ENCODE measurements at regions not wholly inside any gene's neighbourhood (a gene's known extent, or its start where the extent isn't known, plus 50 kb on each side); places are given as distances from the start of the nearest gene placed in this dataset.

DNA sequence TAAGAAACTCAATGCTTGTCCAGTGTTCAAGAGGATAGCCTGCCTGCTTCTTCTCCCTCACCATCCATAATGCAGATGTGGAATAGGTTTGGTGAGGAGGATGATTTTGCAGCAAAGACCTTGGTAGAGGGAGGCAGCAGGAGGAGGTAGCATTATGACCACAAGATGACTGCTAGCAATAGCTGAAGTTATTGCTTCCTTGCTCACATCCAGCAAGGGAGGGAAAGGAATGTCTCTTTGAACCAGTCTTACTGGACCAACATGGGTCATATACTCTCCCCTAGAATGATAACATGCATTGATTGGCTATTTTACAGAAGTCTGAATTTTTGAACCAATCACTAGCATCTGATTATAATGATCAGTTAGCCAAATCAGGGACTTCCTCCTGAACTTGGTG lies 607.6 kb downstream of the EBF1 start:
- H3K27me3 ChIP-seq = no peaks in the 10 kb centered on the region
- H3K4me3 ChIP-seq = no peak overlapping the region
- no peak for ATAC-seq
- no peaks in the 10 kb centered on the region for H3K9me3 ChIP-seq
- TF ChIP-seq, protein P1, sequence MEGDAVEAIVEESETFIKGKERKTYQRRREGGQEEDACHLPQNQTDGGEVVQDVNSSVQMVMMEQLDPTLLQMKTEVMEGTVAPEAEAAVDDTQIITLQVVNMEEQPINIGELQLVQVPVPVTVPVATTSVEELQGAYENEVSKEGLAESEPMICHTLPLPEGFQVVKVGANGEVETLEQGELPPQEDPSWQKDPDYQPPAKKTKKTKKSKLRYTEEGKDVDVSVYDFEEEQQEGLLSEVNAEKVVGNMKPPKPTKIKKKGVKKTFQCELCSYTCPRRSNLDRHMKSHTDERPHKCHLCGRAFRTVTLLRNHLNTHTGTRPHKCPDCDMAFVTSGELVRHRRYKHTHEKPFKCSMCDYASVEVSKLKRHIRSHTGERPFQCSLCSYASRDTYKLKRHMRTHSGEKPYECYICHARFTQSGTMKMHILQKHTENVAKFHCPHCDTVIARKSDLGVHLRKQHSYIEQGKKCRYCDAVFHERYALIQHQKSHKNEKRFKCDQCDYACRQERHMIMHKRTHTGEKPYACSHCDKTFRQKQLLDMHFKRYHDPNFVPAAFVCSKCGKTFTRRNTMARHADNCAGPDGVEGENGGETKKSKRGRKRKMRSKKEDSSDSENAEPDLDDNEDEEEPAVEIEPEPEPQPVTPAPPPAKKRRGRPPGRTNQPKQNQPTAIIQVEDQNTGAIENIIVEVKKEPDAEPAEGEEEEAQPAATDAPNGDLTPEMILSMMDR (IDR thresholded peaks at IDR 0.05) = no peak
- no peak for DNase-seq
- H3K4me1 ChIP-seq = peaks cover 0 to 9% (median 0%) of the 10 kb centered on the region in 4 donors
- H3K36me3 ChIP-seq = no peaks in the 10 kb centered on the region
- H3K27ac ChIP-seq = no peak overlapping the region
- intact Hi-C loops (cut with DNase I) = no loop called here

DNA sequence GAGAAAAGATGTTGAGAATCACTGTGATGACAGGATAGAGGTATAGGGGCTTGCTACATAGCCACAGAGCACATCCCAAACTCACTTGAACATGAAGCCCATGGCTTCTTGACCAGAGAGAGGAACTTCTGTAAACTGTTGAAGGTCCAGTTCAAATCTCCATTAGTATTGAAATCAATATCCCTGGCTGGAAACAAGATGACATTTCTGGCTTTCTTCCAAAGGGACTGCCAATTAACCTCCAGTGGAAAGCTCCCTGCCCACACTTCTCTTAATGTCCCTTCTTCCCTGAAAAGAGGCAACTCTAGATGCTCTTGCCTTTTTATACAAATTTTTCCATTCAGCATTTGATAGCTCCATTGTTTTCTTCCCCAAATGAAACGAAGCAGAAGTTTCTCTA lies 612.1 kb downstream of the EBF1 start:
- 38% methylated on average over 1 of the region's 1 CpG for WGBS (ENCODE audit: insufficient coverage, low coverage, low lambda C conversion rate, missing lambda C conversion rate)
- Histone ChIP-seq H3K4me3 (no peak overlapping the region), H3K9me3 (no peaks in the 10 kb centered on the region), H3K27me3 (no peaks in the 10 kb centered on the region), H3K4me1 (peaks cover 0 to 9% (median 0%) of the 10 kb centered on the region in 4 donors), H3K36me3 (no peaks in the 10 kb centered on the region), H3K27ac (no peak overlapping the region)
- ATAC-seq (peak in 3 of 4 donors; percentile 27 to 65 (median 63)), DNase-seq (no peak)
- intact Hi-C loops (cut with DNase I) = no loop called here
- TF ChIP-seq, protein P1 (IDR thresholded peaks at IDR 0.05) = no peak
- TF ChIP-seq POLR2A (IDR thresholded peaks at IDR 0.05) = no peak

DNA sequence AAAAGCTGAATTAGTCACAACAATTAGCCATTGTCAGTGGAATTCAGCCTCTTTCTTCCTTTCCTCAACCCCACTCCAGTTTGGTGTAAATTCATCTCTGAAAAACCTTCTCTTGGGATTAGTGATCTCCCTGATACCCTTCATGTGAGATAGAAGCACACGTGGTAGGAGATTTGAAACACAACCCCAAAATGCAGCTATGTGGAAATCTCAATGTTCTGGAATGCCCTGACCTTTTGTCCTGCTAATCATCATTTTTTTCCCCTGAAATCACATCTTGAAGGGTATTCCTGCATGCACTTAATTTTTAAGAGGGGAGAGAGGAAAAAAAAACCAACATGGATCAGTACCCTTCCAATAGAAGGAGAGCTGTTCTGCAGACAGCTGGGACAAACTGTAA lies 612.6 kb downstream of the EBF1 start:
- no peak overlapping the region for H3K27ac ChIP-seq
- ATAC-seq = no peak
- H3K9me3 ChIP-seq = no peaks in the 10 kb centered on the region
- H3K4me3 ChIP-seq = no peak overlapping the region
- TF ChIP-seq, protein P1 (IDR thresholded peaks at IDR 0.05) = no peak
- no peak for TF ChIP-seq POLR2A (IDR thresholded peaks at IDR 0.05)
- peaks cover 0 to 9% (median 0%) of the 10 kb centered on the region in 4 donors for H3K4me1 ChIP-seq
- DNase-seq = no peak
- 55% methylated on average over 1 of the region's 1 CpG for WGBS (ENCODE audit: insufficient coverage, low coverage, low lambda C conversion rate, missing lambda C conversion rate)
- intact Hi-C loops (cut with DNase I) = no loop called here
- H3K36me3 ChIP-seq = no peaks in the 10 kb centered on the region
- H3K27me3 ChIP-seq = no peaks in the 10 kb centered on the region

DNA sequence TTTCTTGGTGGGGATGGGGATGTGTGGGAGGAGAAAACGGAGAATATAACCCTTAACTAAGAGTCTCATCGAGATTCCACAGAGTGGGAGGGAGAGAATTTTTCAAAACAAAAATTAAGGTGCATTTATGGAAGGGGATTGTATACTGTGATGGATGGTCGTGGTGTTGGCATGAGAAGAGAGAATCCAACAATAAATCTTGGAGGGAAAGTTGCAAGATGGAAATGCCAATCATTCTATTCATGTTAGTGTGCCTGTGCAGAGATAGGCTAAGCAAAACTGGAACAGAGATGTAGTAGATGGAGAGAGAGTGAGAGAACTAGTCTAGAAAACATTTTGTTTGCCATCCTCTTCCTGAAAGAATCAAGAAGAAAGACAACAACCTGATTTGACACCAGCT lies 613.1 kb downstream of the EBF1 start:
- no peak for DNase-seq
- intact Hi-C loops (cut with DNase I) = no loop called here
- H3K27me3 ChIP-seq = no peaks in the 10 kb centered on the region
- ATAC-seq = no peak
- TF ChIP-seq, protein P1 (IDR thresholded peaks at IDR 0.05) = no peak
- no peak for TF ChIP-seq POLR2A (IDR thresholded peaks at IDR 0.05)
- H3K4me3 ChIP-seq = no peak overlapping the region
- H3K36me3 ChIP-seq = no peaks in the 10 kb centered on the region
- no peak overlapping the region for H3K27ac ChIP-seq
- WGBS (ENCODE audit: insufficient coverage, low coverage, low lambda C conversion rate, missing lambda C conversion rate) = 88% methylated on average over 3 of the region's 3 CpGs
- no peaks in the 10 kb centered on the region for H3K9me3 ChIP-seq
- peaks cover 0 to 9% (median 0%) of the 10 kb centered on the region in 4 donors for H3K4me1 ChIP-seq

DNA sequence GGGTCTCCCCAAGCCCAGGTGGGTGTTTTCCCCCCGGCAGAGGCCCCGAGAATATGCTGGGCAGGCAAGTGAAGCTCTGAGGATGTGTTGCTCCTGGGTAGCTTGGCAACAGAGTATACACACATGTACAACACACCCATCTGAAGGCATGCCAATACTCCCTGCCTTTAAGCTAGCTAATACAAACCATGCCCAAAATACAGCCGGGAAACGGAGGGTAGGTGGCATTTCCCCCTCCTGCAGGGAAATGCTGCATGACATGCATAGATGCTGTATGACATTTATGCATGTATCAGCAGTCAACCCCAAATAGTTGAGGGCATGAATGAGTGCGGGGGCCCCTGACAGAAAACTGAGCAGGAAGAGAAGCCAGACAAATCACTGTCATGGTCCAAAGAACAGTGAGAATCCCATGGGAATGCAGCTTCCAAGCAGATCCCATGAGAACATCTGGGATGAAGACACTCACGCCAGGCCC lies 614.1 kb downstream of the EBF1 start:
- Histone ChIP-seq H3K4me3 (no peak overlapping the region), H3K9me3 (no peaks in the 10 kb centered on the region), H3K36me3 (no peaks in the 10 kb centered on the region), H3K27ac (no peak overlapping the region), H3K27me3 (no peaks in the 10 kb centered on the region), H3K4me1 (peaks cover 0 to 9% (median 0%) of the 10 kb centered on the region in 4 donors)
- 85% methylated on average over 4 of the region's 6 CpGs for WGBS (ENCODE audit: insufficient coverage, low coverage, low lambda C conversion rate, missing lambda C conversion rate)
- no peak for DNase-seq
- intact Hi-C loops (cut with DNase I) = no loop called here
- no peak for ATAC-seq
- no peak for TF ChIP-seq POLR2A (IDR thresholded peaks at IDR 0.05)
